Panc1 (cell line): ENCODE measurements at regions not wholly inside any gene's neighbourhood (a gene's known extent, or its start where the extent isn't known, plus 50 kb on each side); places are given as distances from the start of the nearest gene placed in this dataset.

Source experiments
- ATAC-seq: fragments of 200-7000 bp; cut with Tn5 transposase; 2 replicates; pipeline ENCODE4 v1.9.1; 2020; ENCODE audit warnings: mild to moderate bottlenecking, moderate library complexity
- BruUV-seq: library from RNA; stranded (reverse); fragments of 400-500 nt; replicated peaks from 2 replicates; lab custom pipeline; 2021; lab: Mats Ljungman, UMichigan
- CTCF ChIA-PET: fragments of 300-600 bp; sonication (Branson Sonifier 250); formaldehyde crosslinking; loops from one replicate; lab custom pipeline; 2022; ENCODE audit warnings: antibody characterized with exemption; lab: Charles Lee
- POLR2A ChIA-PET: fragments of 300-600 bp; sonication (Branson Sonifier 250); formaldehyde crosslinking; loops from one replicate; lab custom pipeline; 2022; ENCODE audit warnings: antibody characterized with exemption; lab: Charles Lee
- DNase-seq: peaks from one replicate; pipeline ENCODE4 v3.0.0-alpha.2; 2010; ENCODE audit warnings: low read depth, low spot score
- H3K27ac ChIP-seq: 2 replicates; pipeline ENCODE4 v1.5.1; 2011; ENCODE audit warnings: mild to moderate bottlenecking, low read length, inconsistent platforms
- H3K27me3 ChIP-seq: fragments of 200-500 bp; sonication (Bioruptor generic); 2 replicates; pipeline ENCODE4 v1.6.0; 2014; ENCODE audit warnings: low read length, inconsistent platforms; ENCODE audit not compliant: control insufficient read depth, insufficient read depth
- H3K36me3 ChIP-seq: fragments of 200-500 bp; sonication (Bioruptor generic); 2 replicates; pipeline ENCODE4 v1.5.1; 2014; ENCODE audit warnings: inconsistent platforms, mild to moderate bottlenecking, low read length, moderate library complexity; ENCODE audit not compliant: control insufficient read depth, insufficient read depth
- H3K4me1 ChIP-seq: 2 replicates; pipeline ENCODE4 v1.5.1; 2011; ENCODE audit warnings: inconsistent platforms, mild to moderate bottlenecking, low read length, moderate library complexity; ENCODE audit not compliant: control insufficient read depth, insufficient read depth
- H3K4me3 ChIP-seq, 2 experiments: 2 replicates each; pipeline ENCODE4 v1.5.1; 2011 to 2012; ENCODE audit warnings: low read depth in 2 of 2, low read length in 2 of 2, mild to moderate bottlenecking in 2 of 2, inconsistent platforms in 1 of 2, moderate library complexity in 1 of 2
- H3K9me3 ChIP-seq: fragments of 200-500 bp; sonication (Bioruptor generic); 2 replicates; pipeline ENCODE4 v1.5.1; 2014; ENCODE audit warnings: low read depth, mild to moderate bottlenecking, inconsistent platforms, low read length, moderate library complexity; ENCODE audit not compliant: control insufficient read depth, insufficient read depth
- POLR2AphosphoS5 ChIP-seq: IDR thresholded peaks from 2 replicates; pipeline ENCODE4 v1.6.1; 2012; ENCODE audit warnings: mild to moderate bottlenecking, low read depth, low read length, moderate library complexity
- SIN3A ChIP-seq: IDR thresholded peaks from 2 replicates; pipeline ENCODE4 v1.6.1; 2012; ENCODE audit warnings: low read depth, mild to moderate bottlenecking, low read length, moderate library complexity, borderline replicate concordance; ENCODE audit not compliant: insufficient read depth
- TCF7L2 ChIP-seq: IDR thresholded peaks from 2 replicates; pipeline ENCODE4 v1.6.1; 2011; ENCODE audit warnings: mild to moderate bottlenecking, low read depth, low read length, inconsistent platforms
- in situ Hi-C: cut with HindIII; loops from 2 replicates; pipeline ENCODE4 v1.10.0; 2016; ENCODE audit warnings: low sequenced_read_pairs, low pct_unique_long_range_greater_than_20kb
- intact Hi-C: fragments of 100-400 bp; cut with micrococcal nuclease; formaldehyde crosslinking; loops from one replicate; pipeline ENCODE4 v1.10.0; 2022; ENCODE audit not compliant: unreplicated experiment
- TF ChIP-seq, protein P1 (sequence below), 2 experiments: IDR thresholded peaks; 2 replicates each; pipeline ENCODE4 v1.6.1; 2011 to 2012; ENCODE audit warnings: low read depth in 2 of 2, control low read depth in 1 of 2, low read length in 1 of 2, mild to moderate bottlenecking in 1 of 2, moderate library complexity in 1 of 2; ENCODE audit not compliant: insufficient read depth in 1 of 2
- TF ChIP-seq, protein P2 (sequence below): fragments of 450-650 bp; IDR thresholded peaks from 2 replicates; pipeline ENCODE4 v1.5.1; 2017; ENCODE audit warnings: mild to moderate bottlenecking

DNA sequence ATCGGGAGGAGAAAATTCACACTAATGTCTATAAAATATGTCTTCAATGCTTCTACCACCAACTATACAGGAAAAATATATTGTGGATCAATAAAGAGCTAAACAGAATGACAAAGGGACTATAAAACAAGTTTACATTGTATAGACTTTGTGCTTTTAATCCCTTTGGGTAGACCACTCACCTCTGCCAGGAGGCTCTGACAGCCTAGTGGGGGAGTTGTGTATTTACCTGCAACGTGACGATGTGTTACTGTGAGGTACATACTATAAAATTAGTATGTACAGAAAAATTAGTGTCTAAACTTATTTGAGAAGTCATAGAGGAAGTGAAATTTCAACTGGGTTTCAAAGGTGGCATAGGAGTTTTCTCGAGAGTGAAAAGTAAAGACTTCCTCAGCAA, 243.3 kb upstream of the REG3G start:
- intact Hi-C loops: no loop called here
- H3K9me3 ChIP-seq: no peaks in the 10 kb centered on the region
- DNase-seq (no peak), ATAC-seq (no peak)
- BruUV-seq: no TSS peak
- H3K27ac ChIP-seq: no peak overlapping the region
- no peak overlapping the region for H3K4me3 ChIP-seq
- H3K27me3 ChIP-seq: no peaks in the 10 kb centered on the region
- TF ChIP-seq, protein P1, sequence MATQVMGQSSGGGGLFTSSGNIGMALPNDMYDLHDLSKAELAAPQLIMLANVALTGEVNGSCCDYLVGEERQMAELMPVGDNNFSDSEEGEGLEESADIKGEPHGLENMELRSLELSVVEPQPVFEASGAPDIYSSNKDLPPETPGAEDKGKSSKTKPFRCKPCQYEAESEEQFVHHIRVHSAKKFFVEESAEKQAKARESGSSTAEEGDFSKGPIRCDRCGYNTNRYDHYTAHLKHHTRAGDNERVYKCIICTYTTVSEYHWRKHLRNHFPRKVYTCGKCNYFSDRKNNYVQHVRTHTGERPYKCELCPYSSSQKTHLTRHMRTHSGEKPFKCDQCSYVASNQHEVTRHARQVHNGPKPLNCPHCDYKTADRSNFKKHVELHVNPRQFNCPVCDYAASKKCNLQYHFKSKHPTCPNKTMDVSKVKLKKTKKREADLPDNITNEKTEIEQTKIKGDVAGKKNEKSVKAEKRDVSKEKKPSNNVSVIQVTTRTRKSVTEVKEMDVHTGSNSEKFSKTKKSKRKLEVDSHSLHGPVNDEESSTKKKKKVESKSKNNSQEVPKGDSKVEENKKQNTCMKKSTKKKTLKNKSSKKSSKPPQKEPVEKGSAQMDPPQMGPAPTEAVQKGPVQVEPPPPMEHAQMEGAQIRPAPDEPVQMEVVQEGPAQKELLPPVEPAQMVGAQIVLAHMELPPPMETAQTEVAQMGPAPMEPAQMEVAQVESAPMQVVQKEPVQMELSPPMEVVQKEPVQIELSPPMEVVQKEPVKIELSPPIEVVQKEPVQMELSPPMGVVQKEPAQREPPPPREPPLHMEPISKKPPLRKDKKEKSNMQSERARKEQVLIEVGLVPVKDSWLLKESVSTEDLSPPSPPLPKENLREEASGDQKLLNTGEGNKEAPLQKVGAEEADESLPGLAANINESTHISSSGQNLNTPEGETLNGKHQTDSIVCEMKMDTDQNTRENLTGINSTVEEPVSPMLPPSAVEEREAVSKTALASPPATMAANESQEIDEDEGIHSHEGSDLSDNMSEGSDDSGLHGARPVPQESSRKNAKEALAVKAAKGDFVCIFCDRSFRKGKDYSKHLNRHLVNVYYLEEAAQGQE (IDR thresholded peaks at IDR 0.05; ENCODE audit: insufficient read depth in 1 of 2, low read depth in 2 of 2, low read length in 1 of 2): no peak
- TF ChIP-seq TCF7L2 (no peak), SIN3A (no peak), POLR2AphosphoS5 (no peak)
- TF ChIP-seq, protein P2, sequence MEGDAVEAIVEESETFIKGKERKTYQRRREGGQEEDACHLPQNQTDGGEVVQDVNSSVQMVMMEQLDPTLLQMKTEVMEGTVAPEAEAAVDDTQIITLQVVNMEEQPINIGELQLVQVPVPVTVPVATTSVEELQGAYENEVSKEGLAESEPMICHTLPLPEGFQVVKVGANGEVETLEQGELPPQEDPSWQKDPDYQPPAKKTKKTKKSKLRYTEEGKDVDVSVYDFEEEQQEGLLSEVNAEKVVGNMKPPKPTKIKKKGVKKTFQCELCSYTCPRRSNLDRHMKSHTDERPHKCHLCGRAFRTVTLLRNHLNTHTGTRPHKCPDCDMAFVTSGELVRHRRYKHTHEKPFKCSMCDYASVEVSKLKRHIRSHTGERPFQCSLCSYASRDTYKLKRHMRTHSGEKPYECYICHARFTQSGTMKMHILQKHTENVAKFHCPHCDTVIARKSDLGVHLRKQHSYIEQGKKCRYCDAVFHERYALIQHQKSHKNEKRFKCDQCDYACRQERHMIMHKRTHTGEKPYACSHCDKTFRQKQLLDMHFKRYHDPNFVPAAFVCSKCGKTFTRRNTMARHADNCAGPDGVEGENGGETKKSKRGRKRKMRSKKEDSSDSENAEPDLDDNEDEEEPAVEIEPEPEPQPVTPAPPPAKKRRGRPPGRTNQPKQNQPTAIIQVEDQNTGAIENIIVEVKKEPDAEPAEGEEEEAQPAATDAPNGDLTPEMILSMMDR: no peak
- H3K4me1 ChIP-seq: no peaks in the 10 kb centered on the region
- H3K36me3 ChIP-seq: no peaks in the 10 kb centered on the region
- ChIA-PET POLR2A (no interaction called here), CTCF (no interaction called here)
- in situ Hi-C loops: no loop called here

DNA sequence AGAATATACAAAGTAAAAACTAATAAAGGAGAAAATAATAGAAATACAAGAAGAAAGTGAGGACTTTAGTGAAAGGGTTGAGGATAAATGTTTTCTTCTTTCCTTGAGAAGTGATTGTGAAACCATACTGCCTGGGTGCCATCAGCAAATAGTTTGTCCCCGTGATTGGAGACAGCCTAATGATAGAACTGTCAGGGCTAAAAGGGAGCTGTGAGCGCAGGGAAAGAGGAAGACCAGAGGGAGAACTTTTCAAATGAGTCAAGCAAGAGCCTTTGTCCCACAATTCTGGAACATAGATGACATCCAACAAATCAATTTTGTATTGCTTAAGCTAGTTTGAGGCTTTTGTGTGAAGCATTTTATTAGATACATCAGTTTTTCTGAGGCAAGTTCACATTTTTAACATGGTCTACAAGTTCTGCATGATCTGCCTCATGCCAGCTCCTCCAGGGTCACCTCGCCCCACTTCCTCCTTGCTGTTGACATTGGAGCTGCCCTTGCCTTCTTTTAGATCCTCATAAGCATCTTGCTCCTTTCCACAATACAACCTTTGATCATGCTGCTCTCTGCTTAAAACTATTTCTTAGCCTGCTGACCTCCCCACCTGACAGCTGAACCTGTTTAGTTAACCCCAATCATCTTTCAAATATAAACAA, 213.4 kb upstream of the REG3G start:
- no peaks in the 10 kb centered on the region for H3K4me1 ChIP-seq
- CTCF ChIA-PET: no interaction called here
- no peaks in the 10 kb centered on the region for H3K9me3 ChIP-seq
- DNase-seq: no peak
- H3K4me3 ChIP-seq: no peak overlapping the region
- intact Hi-C loops: no loop called here
- BruUV-seq: no TSS peak
- H3K36me3 ChIP-seq: no peaks in the 10 kb centered on the region
- TF ChIP-seq TCF7L2 (no peak), POLR2AphosphoS5 (no peak), SIN3A (no peak)
- TF ChIP-seq, protein P2: no peak
- TF ChIP-seq, protein P1 (IDR thresholded peaks at IDR 0.05; ENCODE audit: insufficient read depth in 1 of 2, low read depth in 2 of 2, low read length in 1 of 2): no peak
- POLR2A ChIA-PET: no interaction called here
- no peaks in the 10 kb centered on the region for H3K27me3 ChIP-seq
- ATAC-seq: no peak
- no peak overlapping the region for H3K27ac ChIP-seq
- in situ Hi-C loops: no loop called here
